Left lung (tissue), 4 donors: ENCODE measurements at regions not wholly inside any gene's neighbourhood (a gene's known extent, or its start where the extent isn't known, plus 50 kb on each side); places are given as distances from the start of the nearest gene placed in this dataset.

Experiments used
- ATAC-seq: fragments of 200-7000 bp; cut with Tn5 transposase; one replicate; pipeline ENCODE4 v1.9.1; 2020; ENCODE audit warnings: moderate library complexity
- DNase-seq, 4 donors: peaks; one replicate each; pipeline ENCODE4 v3.0.0-alpha.2; 2013 to 2020
- H3K27ac ChIP-seq, 2 donors: fragments of 200-600 bp; sonication (generic) in 1 of 2; one replicate each; pipeline versions ENCODE4 v1.5.0 to v1.8.0; 2020 to 2021
- H3K27me3 ChIP-seq, 2 donors: fragments of 200-600 bp; sonication (generic) in 1 of 2; one replicate each; pipeline versions ENCODE4 v1.5.0 to v1.8.0; 2020 to 2021
- H3K36me3 ChIP-seq, 2 donors: fragments of 200-600 bp; sonication (generic) in 1 of 2; one replicate each; pipeline versions ENCODE4 v1.5.0 to v1.8.0; 2020 to 2021
- H3K4me1 ChIP-seq, 2 donors: fragments of 200-600 bp; one replicate each; pipeline ENCODE4 v1.8.0; 2021
- H3K4me3 ChIP-seq, 2 donors: fragments of 200-600 bp; sonication (generic) in 1 of 2; one replicate each; pipeline versions ENCODE4 v1.5.0 to v1.8.0; 2020 to 2021; ENCODE audit warnings: mild to moderate bottlenecking in 1 of 2
- H3K9me3 ChIP-seq, 2 donors: fragments of 200-600 bp; sonication (generic) in 1 of 2; one replicate each; pipeline versions ENCODE4 v1.5.0 to v1.8.0; 2020 to 2021
- CTCF ChIP-seq, 2 donors: fragments of 200-600 bp; sonication (generic) in 1 of 2; IDR thresholded peaks; one replicate each; pipeline versions ENCODE4 v1.5.0 to v1.8.0; 2021; ENCODE audit warnings: antibody characterized with exemption in 2 of 2
- intact Hi-C, 2 donors: fragments of 100-400 bp; cut with DNase I; formaldehyde crosslinking; loops; one replicate each; pipeline versions ENCODE4 v1.11.2 to v1.14.2; 2022
- donor health status: DM: no; HTN: yes; CAD: no.
- donor health status: DM: no; HTN: no; CAD: no.

GRCh38 chr18:30454920-30455319 lies 587.6 kb downstream of the DSC3 start:
- TF ChIP-seq CTCF (IDR thresholded peaks at IDR 0.05) = no peak
- Histone ChIP-seq H3K36me3 (no peaks in the 10 kb centered on the region), H3K9me3 (no peaks in the 10 kb centered on the region), H3K4me1 (no peaks in the 10 kb centered on the region), H3K27ac (no peak overlapping the region), H3K27me3 (no peaks in the 10 kb centered on the region), H3K4me3 (no peak overlapping the region)
- intact Hi-C loops = no loop called here
- no peak for DNase-seq
- no peak for ATAC-seq

GRCh38 chr18:30451981-30452380 lies 590.6 kb downstream of the DSC3 start:
- ATAC-seq = no peak
- H3K9me3 ChIP-seq = no peaks in the 10 kb centered on the region
- H3K27me3 ChIP-seq = no peaks in the 10 kb centered on the region
- H3K4me3 ChIP-seq = no peak overlapping the region
- no peak for TF ChIP-seq CTCF (IDR thresholded peaks at IDR 0.05)
- H3K4me1 ChIP-seq = no peaks in the 10 kb centered on the region
- no peaks in the 10 kb centered on the region for H3K36me3 ChIP-seq
- no peak overlapping the region for H3K27ac ChIP-seq
- intact Hi-C loops = no loop called here
- DNase-seq = no peak

DNA sequence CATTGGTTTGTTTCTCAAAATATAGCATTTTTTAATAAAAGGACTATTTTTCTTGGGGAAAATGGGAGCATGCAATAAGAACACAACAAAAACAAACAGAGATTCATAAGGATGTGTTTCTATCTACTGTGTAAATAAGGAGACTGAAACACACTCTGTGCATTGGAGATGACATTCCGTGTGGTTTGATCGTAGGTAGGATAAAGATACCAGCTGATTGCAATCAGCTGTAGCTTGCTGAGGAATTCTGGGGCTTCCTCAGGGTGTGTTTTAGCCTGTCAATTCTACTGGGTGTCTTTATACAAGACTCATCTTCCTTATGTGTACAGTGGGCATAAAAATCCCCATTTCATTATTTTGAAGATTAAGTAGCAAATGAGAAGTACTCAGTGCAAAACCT lies 591.6 kb downstream of the DSC3 start:
- H3K4me3 ChIP-seq = no peak overlapping the region
- no peaks in the 10 kb centered on the region for H3K9me3 ChIP-seq
- no peak for TF ChIP-seq CTCF (IDR thresholded peaks at IDR 0.05)
- intact Hi-C loops = no loop called here
- H3K36me3 ChIP-seq = no peaks in the 10 kb centered on the region
- no peaks in the 10 kb centered on the region for H3K4me1 ChIP-seq
- DNase-seq (no peak), ATAC-seq (no peak)
- H3K27me3 ChIP-seq = no peaks in the 10 kb centered on the region
- H3K27ac ChIP-seq = no peak overlapping the region

DNA sequence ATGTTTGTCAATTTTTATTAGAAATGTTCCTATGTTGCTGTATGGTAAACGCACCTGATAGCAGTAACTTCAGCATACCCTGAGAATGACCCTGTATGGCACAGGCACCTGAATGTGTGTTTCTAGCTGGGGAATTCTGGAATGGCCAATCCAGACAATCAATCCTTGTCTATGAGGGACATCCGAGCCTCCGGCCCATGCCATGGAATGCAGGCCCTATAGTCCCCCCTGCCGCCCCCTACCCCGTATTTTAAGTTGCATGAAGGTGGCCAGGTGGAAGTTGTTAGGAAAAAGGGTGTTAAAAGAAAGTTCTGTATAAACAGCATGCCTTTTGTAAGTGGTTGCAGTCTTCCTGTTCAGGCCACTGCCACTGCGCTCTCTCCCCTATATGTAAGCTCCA lies 595.9 kb downstream of the DSC3 start:
- Histone ChIP-seq H3K36me3 (no peaks in the 10 kb centered on the region), H3K4me1 (no peaks in the 10 kb centered on the region), H3K27me3 (no peaks in the 10 kb centered on the region), H3K27ac (no peak overlapping the region), H3K4me3 (no peak overlapping the region), H3K9me3 (no peaks in the 10 kb centered on the region)
- intact Hi-C loops = no loop called here
- DNase-seq = no peak
- TF ChIP-seq CTCF (IDR thresholded peaks at IDR 0.05) = no peak
- no peak for ATAC-seq

GRCh38 chr18:30444544-30444943 lies 598.0 kb downstream of the DSC3 start:
- intact Hi-C loops = no loop called here
- H3K4me3 ChIP-seq = no peak overlapping the region
- no peak for TF ChIP-seq CTCF (IDR thresholded peaks at IDR 0.05)
- no peaks in the 10 kb centered on the region for H3K9me3 ChIP-seq
- no peak overlapping the region for H3K27ac ChIP-seq
- H3K36me3 ChIP-seq = no peaks in the 10 kb centered on the region
- ATAC-seq = no peak
- H3K4me1 ChIP-seq = no peaks in the 10 kb centered on the region
- no peak for DNase-seq
- no peaks in the 10 kb centered on the region for H3K27me3 ChIP-seq
